GM04504 (cell line): ENCODE measurements at regions not wholly inside any gene's neighbourhood (a gene's known extent, or its start where the extent isn't known, plus 50 kb on each side); places are given as distances from the start of the nearest gene placed in this dataset.

Experiments
- DNase-seq: peaks from one replicate; pipeline ENCODE4 v3.0.0-alpha.2; 2012; ENCODE audit warnings: low read depth

GRCh38 chr19:28472843-28473242, 740.1 kb downstream of the UQCRFS1 start:
- DNase-seq: no peak

GRCh38 chr19:28471731-28472510, 741.0 kb downstream of the UQCRFS1 start:
- no peak for DNase-seq

- DNase-seq: no peak
Observed at GRCh38 chr19:28469544-28469943, 743.4 kb downstream of the UQCRFS1 start.

- no peak for DNase-seq
Observed at GRCh38 chr19:28468701-28469459, 744.1 kb downstream of the UQCRFS1 start.

- peak; percentile 21 for DNase-seq
Observed at GRCh38 chr19:28466107-28467045, 746.6 kb downstream of the UQCRFS1 start.

- no peak for DNase-seq
Observed at GRCh38 chr19:28465371-28466086, 747.4 kb downstream of the UQCRFS1 start.

GRCh38 chr19:28463493-28464053, 749.4 kb downstream of the UQCRFS1 start:
- no peak for DNase-seq

- DNase-seq: no peak
Observed at GRCh38 chr19:28457620-28458019, 755.3 kb downstream of the UQCRFS1 start.

GRCh38 chr19:28456708-28457320, 756.1 kb downstream of the UQCRFS1 start:
- no peak for DNase-seq

GRCh38 chr19:28456252-28456651, 756.7 kb downstream of the UQCRFS1 start:
- no peak for DNase-seq

- no peak for DNase-seq
Observed at GRCh38 chr19:28454083-28454482, 758.9 kb downstream of the UQCRFS1 start.

- DNase-seq: no peak
Observed at GRCh38 chr19:28453420-28453819, 759.5 kb downstream of the UQCRFS1 start.

- no peak for DNase-seq
Observed at GRCh38 chr19:28449803-28450202, 763.1 kb downstream of the UQCRFS1 start.

- no peak for DNase-seq
Observed at GRCh38 chr19:28446511-28446910, 766.4 kb downstream of the UQCRFS1 start.

GRCh38 chr19:28445826-28446225, 767.1 kb downstream of the UQCRFS1 start:
- no peak for DNase-seq

- no peak for DNase-seq
Observed at GRCh38 chr19:28444362-28444761, 768.6 kb downstream of the UQCRFS1 start.

GRCh38 chr19:28443361-28443760, 769.6 kb downstream of the UQCRFS1 start:
- no peak for DNase-seq

GRCh38 chr19:28437390-28438346, 775.3 kb downstream of the UQCRFS1 start:
- DNase-seq: no peak

GRCh38 chr19:28436320-28436719, 776.6 kb downstream of the UQCRFS1 start:
- no peak for DNase-seq
